Activated T-cell treated with anti-CD3 and anti-CD28 coated beads for 48 hours (primary cell): ENCODE measurements at regions not wholly inside any gene's neighbourhood (a gene's known extent, or its start where the extent isn't known, plus 50 kb on each side); places are given as distances from the start of the nearest gene placed in this dataset.
"Not testable (repeated sequence)": the region's sequence is repeated elsewhere in the genome, so short reads cannot be mapped to it uniquely, and the experiment has no call there.

Experiments
- DNase-seq: peaks from one replicate; pipeline ENCODE4 v3.0.0-alpha.2; 2020; ENCODE audit warnings: low read depth

GRCh38 chrX:1903236-1903935 is 288.5 kb downstream of the ASMT start:
- no peak for DNase-seq

DNA sequence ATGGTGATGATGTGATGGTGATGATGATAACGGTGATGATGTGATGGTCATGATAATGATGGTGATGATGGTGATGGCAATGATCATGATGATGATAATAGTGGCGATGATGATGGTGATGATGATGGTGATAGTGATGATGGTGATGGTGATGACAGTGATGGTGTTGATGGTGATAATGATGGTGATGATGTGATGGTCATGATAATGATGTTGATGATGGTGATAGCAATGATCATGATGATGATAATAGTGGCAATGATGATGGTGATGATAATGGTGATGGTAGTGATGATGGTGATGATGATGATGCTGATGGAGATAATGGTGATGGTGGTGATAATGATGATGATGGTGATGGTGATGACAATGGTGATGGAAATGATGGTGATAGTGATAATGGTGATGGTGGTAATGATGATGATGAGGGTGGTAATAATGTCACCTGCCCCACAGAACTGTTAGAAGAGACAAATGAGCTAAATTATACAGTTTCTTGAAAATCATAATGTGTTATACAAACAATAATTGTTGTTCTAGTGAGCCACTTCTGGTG is 289.9 kb downstream of the ASMT start:
- DNase-seq, result no peak

- no peak for DNase-seq
Measured at GRCh38 chrX:1906028-1906427, 291.2 kb downstream of the ASMT start.

GRCh38 chrX:1908996-1909395 is 294.1 kb downstream of the ASMT start:
- not testable (repeated sequence) for DNase-seq

DNA sequence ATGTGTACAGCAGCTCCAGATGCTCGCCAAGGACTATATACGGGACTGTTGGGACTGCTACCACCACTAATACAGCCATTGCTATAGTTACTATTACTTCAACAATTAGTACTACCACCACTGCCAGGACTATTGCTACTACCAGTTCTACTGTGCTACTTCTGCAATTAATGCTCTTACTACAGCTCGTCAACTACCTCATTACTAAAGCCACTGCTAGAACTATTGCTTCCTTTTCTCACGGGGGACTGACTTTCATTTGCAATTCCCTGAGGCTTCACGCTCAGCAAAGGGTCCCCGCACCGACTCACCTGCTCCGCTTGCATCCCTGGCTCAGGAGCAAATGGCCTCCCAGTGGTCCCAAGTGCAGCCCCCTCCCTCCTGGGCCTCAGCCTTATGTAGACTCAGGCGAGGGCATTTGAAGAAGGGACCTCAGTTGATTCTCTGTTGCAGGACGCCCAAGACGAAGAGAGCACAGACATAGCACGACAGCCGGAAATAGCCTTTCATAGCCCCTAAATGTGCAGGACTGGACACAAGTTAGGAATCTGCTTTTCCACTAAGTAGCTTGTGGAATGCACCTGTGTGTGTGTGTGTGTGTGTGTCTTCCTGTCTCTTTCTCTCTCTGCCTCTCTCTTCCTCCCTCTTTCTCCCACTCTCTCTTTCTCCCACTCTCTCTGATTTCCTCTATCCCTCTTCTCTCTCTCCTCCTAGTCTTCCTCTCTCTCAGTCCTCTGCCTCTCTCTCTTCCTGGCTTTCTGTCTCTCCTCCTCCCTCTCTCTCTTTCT is 294.8 kb downstream of the ASMT start:
- no peak for DNase-seq

DNA sequence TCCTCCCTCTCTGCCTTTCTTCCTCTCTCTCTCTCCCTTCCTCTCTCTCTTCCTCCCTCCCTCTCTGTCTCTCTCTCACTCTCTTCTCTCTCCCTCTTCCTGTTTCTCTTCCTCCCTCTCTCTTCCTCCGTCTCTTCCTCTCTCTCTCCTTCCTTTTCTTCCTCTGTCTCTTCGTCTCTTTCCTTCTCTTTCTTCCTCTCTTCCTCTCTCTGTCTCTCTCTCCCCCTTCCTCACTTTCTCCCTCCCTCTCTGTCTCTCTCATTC is 295.3 kb downstream of the ASMT start:
- no peak for DNase-seq

- DNase-seq, result no peak
Measured at GRCh38 chrX:1911401-1912128, 296.7 kb downstream of the ASMT start.

GRCh38 chrX:1912193-1912592 is 297.3 kb downstream of the ASMT start:
- no peak for DNase-seq

- DNase-seq, result no peak
Measured at GRCh38 chrX:1914606-1915365, 299.9 kb downstream of the ASMT start.

DNA sequence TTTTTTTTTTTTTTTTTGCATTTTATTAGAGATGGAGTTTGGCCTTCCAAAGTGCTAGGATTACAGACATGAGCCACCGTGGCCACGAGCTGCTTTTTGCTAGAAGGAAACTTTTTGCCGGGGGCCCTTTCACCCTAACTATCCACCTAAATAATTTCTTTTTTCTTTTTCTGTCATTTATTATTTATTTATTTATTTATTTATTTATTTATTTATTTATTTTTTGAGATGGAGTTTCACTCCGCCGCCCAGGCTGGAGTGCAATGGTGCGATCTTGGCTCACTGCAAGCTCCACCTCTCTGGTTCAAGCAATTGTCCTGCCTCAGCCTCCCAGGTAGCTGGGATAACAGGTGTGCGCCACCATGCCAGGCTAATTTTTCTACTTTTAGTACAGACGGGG is 303.9 kb downstream of the ASMT start:
- DNase-seq, result no peak

DNA sequence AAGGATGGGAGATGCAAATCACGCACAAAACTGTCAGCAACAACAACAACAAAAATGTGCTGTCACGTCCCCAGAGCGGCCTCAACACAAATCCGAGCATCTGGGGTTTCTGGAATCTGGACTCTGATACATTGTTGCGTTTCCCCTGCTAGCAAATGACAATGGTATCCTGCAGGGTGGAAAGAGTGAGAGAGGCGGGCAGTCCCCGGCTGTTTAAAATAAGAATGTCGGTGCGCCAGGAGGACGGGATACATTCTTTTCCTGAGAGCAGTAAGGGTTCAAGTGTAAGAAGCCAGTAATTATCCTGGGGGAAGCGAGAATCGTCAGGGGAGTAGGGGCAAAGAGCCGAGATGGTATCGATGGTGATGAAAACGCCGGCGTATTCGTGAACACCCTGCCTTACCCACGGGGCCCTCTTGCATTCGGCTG is 310.2 kb downstream of the ASMT start:
- no peak for DNase-seq

DNA sequence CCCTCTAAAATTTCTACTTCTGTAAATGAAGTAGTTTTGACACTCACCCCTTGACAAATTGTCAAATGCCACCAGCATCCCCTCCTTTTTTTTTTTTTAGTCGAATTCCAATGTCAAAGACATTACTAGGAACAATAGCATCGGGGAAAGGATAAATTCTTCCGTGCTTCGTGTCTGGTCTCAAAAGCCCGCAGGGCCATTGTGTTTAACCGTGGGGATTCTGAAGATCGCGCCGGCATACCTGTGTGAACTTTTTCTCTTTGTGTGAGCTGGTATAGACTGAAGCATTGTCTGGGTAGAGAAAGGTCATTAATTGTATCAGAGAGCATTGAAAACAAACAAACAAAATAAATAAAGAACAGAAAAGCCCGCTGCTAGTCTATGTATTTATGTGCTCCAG is 313.9 kb downstream of the ASMT start:
- DNase-seq, result no peak

GRCh38 chrX:1932231-1932630 is 317.4 kb downstream of the ASMT start:
- DNase-seq, result no peak

DNA sequence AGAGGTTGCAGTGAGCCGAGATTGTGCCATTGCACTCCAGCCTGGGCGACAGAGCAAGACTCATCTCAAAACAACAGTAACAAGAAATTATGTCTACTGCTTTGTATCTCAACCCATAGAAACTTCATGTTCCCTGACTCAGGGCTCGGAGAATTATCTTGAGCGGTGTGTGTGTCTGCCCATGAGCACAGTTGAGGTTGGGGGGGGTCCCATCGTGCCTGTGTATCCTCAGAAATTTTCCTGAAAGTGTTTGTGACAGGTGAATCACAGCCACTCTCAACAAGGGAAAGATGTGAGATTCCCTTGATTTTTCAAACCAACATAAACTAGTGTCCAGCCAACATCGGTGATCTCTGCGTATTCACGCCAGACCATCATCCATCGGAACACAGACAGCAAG is 319.1 kb downstream of the ASMT start:
- DNase-seq, result no peak

GRCh38 chrX:1935805-1936204 is 320.9 kb downstream of the ASMT start:
- no peak for DNase-seq

- DNase-seq, result no peak
Measured at GRCh38 chrX:1938190-1938589, 323.3 kb downstream of the ASMT start.

DNA sequence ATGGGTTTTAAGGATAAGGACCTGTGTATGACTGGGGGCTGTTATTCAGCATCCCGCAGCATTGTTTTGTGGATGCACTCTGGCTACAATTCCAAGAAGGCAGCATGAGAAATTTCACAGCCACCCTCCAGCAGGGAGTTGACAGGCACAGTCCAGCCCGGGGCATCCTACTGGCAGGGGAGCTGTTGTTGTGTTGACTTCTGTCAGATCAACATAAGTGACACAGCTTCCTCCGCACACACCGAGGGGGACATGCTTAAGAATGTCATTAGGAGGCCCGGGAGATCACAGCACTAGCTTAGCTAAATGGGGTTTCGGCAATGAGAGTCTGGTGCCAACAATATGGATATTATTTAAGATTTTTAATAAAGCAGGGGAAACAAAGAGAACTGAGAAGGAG is 326.5 kb downstream of the ASMT start:
- no peak for DNase-seq

DNA sequence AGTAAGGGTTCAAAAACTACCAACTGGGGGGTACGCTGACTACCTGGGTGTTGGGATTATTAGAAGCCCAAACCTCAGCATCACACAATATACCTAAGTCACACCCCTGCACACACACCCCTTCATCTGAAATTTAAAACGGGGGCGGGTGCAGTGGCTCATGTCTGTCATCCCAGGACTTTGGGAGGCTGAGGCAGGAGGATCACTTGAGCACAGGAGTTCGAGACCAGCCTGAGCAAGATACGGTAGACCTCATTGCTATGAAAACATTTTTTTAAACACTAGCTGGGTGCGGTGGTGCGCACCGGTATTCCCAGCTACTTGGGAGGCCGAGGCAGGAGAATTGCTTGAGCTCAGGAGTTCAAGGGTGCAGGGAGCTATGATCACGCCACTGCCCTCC is 331.0 kb downstream of the ASMT start:
- no peak for DNase-seq

GRCh38 chrX:1946974-1947373 is 332.1 kb downstream of the ASMT start:
- no peak for DNase-seq
